Epithelial cell of proximal tubule (primary cell): ENCODE measurements at regions not wholly inside any gene's neighbourhood (a gene's known extent, or its start where the extent isn't known, plus 50 kb on each side); places are given as distances from the start of the nearest gene placed in this dataset.

ENCODE experiments used
- DNase-seq: peaks from one replicate; pipeline ENCODE4 v3.0.0-alpha.2; 2011; ENCODE audit warnings: low read depth
- H3K4me3 ChIP-seq: 2 replicates; pipeline ENCODE4 v1.5.1; 2011; ENCODE audit warnings: low read depth, mild to moderate bottlenecking, low read length
- TF ChIP-seq, protein P1 (sequence below): conservative IDR thresholded peaks from 2 replicates; pipeline ENCODE4 v1.5.1; 2012; ENCODE audit warnings: low read depth, mild to moderate bottlenecking, low read length

DNA sequence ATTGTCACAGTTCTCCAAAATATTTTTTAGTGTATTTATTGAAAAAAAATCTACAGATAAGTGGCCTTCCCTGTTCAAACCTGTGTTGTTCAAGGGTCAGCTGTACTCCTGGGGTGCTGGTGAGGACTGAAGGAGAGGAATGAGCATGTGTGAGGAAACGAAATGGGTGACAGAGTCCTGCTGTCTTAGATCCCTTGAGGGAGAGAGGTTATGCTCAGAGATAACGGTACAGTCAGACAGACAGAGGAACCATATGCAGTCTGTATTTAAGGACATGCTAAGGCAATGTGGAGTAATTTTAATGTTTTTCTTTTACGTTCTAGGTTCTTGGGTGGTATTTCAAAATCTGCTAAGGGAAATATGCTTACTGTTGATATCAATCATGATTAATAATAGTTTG lies 352.9 kb upstream of the RGS6 start:
- TF ChIP-seq, protein P1, sequence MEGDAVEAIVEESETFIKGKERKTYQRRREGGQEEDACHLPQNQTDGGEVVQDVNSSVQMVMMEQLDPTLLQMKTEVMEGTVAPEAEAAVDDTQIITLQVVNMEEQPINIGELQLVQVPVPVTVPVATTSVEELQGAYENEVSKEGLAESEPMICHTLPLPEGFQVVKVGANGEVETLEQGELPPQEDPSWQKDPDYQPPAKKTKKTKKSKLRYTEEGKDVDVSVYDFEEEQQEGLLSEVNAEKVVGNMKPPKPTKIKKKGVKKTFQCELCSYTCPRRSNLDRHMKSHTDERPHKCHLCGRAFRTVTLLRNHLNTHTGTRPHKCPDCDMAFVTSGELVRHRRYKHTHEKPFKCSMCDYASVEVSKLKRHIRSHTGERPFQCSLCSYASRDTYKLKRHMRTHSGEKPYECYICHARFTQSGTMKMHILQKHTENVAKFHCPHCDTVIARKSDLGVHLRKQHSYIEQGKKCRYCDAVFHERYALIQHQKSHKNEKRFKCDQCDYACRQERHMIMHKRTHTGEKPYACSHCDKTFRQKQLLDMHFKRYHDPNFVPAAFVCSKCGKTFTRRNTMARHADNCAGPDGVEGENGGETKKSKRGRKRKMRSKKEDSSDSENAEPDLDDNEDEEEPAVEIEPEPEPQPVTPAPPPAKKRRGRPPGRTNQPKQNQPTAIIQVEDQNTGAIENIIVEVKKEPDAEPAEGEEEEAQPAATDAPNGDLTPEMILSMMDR = no peak
- no peak for DNase-seq

DNA sequence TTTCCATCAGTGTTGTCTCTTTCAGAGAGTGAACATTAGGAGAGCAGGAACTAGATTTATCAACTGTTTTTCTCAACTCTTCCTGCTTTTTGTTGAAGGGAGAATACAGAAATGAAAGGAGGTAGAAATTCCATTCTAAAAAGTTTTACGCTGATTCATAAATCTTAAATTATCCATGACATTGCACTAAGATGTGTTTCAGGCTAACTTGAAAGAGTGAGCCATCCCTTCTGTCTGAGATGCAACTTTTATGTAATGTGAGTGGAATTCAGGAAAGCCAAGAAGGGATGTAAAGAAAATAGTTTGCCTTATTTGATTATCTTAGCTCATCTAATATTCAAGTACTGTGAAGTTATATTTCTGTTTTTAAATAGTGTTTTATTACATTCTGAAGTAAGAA lies 349.5 kb upstream of the RGS6 start:
- TF ChIP-seq, protein P1 = no peak
- H3K4me3 ChIP-seq = no peak overlapping the region
- no peak for DNase-seq

More for the DNA sequence above, 352.9 kb upstream of the RGS6 start:
- no peak overlapping the region for H3K4me3 ChIP-seq

DNA sequence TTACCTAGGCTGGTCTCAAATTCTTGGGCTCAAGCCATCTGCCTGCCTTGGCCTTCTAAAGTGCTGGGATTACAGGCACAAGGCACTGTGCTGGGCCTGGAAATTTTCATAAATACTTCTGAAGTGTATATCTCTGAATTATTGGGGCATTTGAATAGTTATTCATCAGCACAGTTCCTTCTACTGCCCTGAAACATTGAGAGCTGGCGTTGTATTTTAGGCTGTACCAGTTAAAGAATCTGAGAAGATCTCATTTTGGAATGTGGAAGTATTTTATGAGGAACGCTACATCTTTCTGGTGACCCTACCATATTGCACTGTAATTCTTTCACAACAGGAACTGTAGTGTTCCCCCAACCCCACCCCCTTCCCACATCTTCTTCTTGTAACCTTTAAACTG lies 349.0 kb upstream of the RGS6 start:
- TF ChIP-seq, protein P1 = no peak
- H3K4me3 ChIP-seq = no peak overlapping the region
- DNase-seq = no peak

DNA sequence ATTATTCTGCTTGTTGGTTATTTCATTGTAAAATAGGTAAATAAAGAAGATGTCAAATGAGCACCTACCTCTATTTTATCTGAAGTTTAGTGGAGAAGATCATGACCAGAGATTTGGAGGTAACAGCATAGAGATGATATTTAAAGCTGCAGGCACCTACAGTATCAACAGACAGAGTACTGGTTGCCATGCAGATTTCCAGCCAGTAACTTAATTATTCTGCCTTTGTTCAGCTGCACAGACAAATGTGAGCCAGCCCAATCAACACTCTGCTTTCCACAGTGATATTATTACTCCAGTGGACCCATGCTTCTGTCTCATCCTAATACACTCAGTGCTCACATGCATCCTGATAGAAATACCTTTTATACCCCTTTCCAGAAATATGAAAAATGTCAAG lies 348.5 kb upstream of the RGS6 start:
- DNase-seq = no peak
- TF ChIP-seq, protein P1 = no peak
- no peak overlapping the region for H3K4me3 ChIP-seq

DNA sequence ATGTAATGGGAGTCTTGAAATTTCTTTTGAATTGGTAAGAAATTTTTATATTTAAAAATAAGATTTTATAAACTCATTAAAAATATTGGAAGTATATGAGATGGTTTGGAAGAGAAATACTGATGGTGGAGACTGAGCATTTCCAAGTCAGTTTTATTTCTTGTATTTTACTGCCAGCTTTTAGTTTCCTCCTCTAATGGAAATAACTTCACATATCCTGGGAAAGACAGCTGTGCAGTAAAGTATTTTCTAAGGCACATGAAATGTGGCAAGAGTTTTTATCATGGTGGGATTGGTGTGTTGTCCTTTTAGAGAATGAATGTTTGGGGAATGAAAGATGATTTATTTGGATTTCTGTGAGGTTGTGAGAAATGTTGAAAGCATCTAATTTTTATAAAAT lies 346.9 kb upstream of the RGS6 start:
- H3K4me3 ChIP-seq = no peak overlapping the region
- TF ChIP-seq, protein P1 = no peak
- no peak for DNase-seq

DNA sequence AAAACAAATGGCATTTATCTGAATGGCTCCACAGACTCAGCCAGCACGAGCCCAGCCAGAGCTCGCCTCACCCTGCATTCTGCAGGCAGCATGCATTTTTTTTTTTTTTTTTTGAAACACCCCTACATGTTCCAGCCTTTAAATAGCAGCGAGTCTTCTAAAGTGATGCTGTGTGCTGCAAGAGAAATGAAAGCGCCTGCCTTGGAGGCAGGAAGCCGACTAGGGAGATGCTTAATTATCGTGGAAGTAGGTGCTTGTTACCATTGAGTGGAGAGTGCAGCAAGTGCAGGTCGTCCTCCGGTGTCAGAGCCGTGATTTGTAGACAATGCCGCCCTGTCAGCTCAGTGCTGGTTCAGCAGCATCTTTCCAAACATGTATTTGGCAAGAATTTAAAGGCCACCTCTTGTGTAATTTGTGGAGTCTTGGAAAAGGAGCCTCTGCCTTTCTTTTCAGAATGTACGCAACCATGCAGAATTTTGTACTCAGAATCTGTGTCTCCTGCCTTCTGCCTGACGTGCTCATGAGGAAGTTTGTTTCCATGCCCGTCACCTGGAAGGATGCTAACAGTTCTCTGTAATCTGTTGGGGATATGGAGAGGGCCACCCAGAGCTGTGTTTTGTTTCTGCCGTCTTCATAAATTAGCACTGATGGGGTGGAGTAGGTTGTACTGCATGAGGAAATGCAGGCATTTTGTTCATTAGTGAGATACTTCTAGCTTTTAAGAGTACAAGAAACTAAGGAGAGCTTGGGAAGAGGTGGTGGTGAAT lies 345.9 kb upstream of the RGS6 start:
- no peak overlapping the region for H3K4me3 ChIP-seq
- no peak for DNase-seq
- TF ChIP-seq, protein P1 = no peak

DNA sequence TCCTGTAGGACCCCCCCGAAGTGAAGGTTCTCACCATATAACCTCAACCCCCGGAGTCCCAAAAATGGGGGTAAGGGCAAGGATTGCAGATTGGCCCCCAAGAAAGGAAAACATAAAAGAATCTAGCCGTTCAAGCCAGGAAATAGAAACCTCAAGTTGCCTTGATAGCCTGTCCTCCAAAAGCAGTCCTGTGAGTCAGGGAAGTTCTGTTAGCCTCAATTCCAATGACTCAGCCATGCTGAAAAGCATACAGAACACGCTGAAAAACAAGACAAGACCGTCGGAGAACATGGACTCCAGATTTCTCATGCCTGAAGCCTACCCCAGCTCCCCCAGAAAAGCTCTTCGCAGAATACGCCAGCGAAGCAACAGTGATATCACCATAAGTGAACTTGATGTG lies 344.2 kb upstream of the RGS6 start:
- no peak for DNase-seq
- no peak overlapping the region for H3K4me3 ChIP-seq
- TF ChIP-seq, protein P1 = no peak
